GM18870 (cell line): ENCODE measurements at regions not wholly inside any gene's neighbourhood (a gene's known extent, or its start where the extent isn't known, plus 50 kb on each side); places are given as distances from the start of the nearest gene placed in this dataset.

ENCODE experiments used
- ATAC-seq: cut with Tn5 transposase; IDR thresholded peaks from one replicate; pipeline ENCODE4 v1.9.1; 2021; ENCODE audit warnings: moderate library complexity; ENCODE audit not compliant: unreplicated experiment

DNA sequence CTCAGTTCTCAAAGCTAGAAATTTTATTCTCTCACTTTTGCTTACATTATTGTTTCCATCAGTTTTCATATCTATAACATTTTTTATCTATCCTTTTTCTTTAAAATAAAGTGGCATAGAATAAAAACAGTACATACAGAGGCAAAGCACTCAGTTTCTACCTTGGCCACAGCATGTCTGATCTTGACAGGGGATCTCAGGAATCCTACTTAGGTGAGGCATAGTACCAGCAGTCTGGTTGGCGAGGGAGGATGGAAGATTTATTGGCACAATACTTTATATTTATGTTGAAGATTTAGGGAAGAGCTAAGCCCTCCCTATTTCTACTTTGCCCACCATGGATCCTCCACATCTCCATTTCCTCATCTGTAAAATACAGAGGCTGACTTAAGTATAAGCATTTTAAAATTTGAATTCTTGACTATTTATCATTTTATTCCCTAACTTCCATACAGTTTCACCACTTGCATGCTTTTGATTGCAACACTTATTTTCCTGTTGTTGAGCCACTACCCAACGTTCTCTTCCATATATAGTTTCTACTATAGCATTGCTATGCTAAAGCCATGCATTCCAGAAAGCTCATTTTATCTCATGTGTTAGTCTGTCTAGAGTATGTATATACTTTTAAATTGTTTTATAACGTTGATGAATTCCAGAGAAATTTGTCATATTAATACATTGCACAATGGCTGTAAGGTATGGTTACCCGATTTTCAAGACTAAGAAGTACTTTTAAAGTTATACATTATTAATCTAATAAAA lies 506.7 kb downstream of the KCTD12 start:
- ATAC-seq: no peak

DNA sequence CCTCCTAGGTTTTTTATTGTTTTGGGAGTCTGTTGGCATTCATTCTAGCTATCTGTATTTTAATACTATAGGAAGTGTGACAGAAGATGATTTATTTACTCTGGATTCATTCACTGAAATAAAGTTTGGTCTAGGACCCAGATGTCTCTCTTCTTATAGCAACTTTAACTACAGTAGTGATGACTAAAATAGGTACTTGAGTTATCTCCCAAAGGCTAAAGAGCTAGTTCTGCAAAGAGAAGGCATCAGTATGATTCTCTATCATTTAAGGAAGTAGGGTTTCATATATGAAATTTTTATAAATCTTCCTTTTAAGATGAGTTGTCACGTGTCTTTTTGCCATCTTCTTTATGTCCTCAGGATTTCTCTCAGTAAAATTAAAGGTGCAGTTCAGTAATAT lies 507.4 kb downstream of the KCTD12 start:
- ATAC-seq: no peak

DNA sequence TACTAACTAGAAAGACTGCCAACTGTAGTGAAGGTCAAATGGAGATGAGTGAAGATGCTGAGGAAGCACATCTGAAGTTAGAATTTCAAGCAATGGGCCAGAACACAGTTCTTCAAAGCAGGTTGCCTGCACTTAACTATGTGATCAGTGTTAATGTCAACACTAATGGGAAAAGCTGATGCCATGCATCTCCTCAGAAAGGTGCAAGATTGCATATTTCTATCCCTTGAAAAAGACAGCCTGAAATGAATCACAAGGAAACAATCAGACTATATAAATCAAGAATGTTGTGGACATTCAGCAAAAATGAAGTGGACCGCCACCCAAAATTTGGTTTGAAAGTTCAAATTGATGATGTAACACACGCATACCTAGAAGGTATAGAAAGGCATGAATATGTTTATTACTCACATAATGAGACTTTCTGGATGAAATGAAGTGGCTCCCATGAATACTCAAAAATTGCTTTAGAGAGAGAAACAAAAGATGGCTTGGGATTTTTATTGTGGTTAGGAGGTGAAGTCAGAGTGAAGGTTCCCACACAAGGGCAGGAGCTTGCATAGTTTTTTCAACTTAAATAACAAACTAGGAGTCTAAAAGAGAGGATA lies 522.4 kb downstream of the KCTD12 start:
- no peak for ATAC-seq

DNA sequence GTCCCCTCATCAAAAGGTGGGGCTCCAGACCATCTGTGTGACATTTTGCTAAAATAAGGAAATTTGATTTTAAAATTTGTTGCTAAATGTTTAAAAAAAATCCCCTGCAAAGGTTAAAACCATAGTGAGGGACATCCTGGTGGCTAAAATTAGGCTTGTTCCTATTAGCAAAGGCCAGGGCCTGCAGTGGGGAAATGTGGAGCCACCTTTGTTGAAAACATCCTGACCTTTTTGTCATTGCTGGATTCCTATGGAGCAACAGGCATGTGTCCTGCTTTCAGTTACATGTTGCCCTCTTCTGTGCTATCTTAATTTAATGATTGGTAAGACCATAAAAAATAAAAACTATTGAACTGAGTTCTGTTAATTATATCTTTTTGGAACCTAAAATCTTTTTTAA lies 524.3 kb downstream of the KCTD12 start:
- ATAC-seq: no peak

DNA sequence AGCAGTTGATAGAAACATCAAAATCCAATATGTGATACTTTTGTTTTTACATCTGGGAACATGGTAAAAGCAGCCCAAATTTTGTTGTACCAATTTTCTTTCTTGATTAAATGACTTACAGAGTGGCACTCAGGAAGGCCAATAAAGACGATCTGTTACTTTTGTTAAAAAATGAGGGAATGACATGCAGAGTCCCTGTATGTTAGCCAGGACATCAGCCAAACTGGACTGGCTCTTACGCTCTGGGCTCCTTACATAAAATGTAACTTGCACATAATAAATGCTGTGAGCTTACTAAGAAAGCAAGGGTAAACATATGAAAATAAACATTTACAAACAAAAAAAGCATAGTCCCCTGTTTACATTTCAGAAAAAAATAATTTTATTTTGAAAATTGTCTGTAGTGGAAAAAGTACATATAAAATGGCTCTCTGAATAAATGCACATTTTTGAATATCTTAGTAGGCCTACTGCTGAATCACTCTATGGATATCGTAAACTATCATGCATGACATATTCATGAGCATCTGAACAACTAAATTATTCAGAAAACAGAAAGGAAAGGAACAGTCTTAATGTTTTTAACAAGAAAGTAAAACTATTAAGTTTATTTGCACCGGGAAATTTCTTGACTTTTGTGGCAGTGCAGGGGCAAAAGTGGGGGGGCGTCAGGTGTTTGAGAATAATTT lies 534.5 kb downstream of the KCTD12 start:
- no peak for ATAC-seq

DNA sequence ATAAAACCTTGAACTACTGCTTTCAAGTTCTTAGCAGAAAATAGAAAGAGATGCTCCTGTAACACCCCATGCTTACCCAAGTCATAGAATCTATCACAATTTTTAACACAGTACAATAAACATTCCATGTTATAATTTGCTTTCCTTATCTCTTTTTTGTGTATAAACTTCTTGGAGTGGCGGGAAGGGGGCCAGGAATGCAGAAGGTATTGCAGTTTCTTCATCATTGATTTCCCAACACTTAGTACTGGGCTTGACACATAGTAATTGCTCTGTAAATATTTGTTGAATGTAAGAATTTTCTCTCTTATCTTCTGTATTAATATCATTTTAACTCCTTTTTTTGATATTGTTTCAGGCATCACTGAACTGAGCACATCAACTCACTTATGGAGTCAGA lies 535.8 kb downstream of the KCTD12 start:
- no peak for ATAC-seq

DNA sequence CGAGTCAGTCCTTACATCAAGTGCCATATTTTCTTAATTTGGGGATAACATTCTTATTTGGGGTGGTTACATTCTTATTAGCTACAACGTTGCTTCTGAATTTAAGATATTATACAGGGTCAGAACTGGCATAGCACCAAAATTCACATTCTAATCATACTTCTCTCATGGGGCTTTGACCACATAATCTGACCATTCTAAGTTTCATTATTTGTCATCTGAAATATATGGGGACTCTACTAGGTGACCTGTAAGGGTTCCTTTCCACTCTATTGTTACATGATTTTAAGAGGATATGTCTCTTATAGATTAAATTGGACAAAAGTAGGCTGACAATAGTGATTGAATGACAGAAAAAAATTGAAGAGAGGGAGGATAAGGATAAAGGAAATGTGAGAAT lies 536.5 kb downstream of the KCTD12 start:
- ATAC-seq: no peak

DNA sequence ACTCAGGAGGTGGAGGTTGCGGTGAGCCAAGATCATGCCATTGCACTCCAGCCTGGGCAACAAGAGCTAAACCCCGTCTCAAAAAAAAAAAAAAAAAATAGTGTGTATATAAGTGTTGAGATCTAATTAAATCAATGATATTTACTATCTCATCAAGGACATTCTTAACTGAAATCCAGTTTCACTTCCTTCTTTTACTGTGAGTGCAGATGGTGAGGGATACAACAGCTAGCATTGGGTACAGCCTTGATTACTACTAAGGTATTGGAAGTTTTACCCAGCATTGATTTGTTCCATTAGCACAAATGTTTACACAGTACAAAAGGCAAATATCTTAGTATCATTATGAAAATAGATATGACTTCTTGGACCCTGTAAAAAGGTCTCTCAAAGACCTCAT lies 546.6 kb downstream of the KCTD12 start:
- ATAC-seq: no peak

DNA sequence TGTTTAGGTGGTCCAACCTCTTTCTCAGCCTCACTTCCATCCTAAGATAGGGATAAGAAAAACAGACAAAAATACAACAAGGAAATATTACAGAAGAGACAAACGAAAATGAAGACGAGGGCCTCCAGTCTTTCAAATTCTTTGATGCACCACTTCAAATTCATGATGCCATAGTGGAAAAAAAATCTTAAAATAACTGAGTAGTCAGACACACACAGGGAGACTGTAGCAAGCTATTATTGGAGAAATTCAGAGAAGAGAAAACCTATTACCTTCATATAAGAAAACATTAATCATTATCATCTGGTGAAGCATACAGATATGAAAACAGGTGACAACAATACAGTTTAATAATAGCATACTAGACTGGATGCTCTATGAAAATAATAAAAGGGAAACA lies 548.2 kb downstream of the KCTD12 start:
- no peak for ATAC-seq

DNA sequence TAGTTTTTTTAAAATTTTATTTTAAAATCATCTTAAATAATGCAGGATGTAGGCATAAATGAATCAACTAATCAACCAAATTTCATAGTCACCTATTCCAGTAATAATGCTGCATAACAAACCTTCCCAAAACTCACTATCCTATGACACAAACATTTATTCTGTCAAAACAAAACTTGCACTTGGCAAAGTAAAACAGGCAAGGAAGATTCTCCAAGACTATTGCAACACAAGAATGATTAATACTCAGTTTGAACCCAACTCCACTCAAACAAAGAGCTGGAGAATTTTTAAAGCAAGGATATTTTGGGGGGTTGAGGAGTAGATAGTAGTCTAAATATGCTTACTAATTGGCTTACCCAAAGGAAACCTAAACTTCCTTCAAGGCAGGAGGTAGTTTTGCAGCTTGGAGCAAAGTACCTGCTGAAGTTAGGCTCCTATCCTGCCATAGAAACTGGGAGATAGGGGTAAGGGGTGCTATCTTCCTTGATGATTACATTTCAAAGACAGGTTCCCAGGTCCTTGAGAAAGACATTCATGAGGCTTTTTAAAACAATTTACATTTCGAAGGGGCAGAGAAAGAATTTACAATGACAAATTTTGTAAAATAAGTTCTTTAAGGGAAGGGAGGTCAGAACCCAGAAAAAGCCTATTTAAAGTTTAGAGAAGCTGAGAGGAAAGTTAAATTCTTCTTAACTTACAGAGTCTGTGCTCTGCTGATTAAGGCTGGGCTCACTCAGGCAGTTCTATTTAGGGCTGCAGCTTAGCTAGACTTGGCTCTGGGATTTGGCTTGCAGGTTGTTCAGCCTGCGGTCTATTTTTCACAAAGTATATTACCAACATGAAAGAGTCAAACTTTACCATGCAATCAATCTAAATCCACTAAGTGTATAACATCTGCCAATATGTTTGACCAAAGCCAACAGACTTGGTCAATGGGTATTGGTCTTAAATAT lies 549.0 kb downstream of the KCTD12 start:
- ATAC-seq: no peak

DNA sequence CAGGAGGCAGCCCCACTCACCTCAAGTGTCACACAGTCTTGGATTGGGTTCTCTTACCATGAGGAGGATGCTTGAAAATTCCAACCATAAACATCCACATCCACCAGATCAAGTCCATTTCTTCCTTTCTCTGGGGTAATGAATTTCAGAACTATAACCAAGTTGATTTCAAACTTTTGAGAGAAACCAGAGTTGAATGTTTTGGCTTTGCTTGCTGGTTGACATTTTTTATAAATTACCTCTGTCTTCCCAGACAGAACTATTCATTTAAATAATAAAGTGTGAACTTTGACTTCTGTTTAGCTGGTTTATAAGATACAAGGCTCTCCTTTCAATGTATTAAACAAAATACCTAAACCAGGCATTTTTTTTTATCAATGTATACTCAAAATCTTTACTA lies 550.7 kb downstream of the KCTD12 start:
- no peak for ATAC-seq

DNA sequence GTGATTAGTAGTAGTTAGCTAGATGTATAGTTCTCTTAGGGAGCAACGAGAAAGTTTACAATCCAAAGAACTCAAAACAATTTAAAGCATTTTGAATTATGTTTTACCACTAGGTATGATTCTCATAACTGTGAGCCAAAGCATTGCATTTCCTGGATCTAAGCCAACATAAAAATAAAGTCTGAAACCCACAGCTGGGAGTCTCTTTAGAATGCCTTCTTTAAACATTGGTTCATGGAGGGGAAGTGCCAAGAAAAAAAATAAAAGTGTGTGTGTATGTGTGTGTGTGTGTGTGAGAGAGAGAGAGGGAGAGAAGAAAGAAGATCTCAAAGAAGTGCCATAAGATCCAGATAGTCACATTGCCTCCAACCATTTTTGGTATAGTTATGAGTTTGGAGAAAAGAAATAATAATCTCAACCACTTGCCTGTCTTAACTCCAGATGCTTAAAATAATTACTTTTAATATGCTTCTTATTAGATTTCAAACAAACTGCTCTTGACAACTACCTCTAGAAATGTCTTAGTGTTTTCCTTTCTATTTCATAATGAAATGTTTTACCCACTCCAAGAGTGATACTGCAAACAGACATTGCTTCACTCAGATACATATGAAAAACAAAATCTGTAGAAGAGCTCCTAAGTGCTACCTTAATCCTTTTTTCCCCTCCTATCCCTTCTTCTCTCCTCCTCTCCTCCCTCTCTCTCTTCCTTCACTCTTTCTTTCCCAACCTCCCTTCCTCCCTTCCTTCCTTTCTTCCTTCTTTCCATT lies 554.1 kb downstream of the KCTD12 start:
- ATAC-seq: no peak

DNA sequence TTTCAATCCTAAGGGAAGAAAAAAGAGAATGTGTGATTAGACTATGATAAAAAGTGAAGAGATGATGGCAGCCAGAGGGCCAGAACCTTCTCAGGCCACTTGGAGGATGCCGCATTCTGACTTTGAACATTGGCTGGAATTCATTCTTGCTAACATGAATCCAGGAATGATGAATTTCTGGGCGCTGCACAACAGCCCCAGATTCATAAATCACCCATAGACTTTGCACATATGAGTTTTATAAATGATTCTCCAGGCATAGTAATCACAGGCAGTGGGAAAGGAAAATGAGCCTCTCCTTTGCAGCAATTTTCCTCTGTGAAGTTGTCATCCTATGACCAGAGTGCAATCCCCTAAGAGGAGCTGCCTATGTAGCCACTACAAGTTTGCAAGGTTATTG lies 555.4 kb downstream of the KCTD12 start:
- ATAC-seq: no peak

DNA sequence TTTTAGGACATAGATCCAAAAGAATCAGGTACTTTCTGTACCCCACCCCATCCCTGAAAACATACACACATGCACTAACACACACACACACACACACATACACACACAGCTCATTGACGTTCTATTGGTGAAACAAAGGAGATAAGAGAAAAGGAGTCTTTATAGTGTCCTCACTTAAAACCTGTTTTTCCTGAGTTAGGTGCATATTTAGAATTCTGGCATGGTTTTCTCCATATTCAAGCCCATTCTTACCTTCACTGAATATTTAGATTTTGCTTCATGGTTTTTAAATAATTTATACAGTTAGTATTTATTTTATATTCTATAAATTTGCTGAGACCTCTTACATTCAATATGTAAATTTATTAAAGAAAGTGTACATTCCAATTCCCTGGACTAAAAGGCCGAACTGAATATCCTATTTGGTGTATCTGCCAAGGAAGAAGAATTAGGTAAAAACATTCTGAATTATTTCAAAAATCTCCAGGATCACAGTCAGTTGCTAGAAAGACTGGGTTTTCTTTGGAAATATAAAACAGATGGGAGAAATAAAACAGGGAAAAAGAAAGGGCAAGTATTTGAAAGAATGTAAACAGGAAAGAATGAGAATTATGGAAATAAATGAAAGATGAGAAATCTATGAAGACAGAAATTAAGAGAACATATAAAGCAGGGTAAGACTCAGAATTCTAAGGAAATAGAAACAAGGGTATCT lies 556.2 kb downstream of the KCTD12 start:
- ATAC-seq: no peak

DNA sequence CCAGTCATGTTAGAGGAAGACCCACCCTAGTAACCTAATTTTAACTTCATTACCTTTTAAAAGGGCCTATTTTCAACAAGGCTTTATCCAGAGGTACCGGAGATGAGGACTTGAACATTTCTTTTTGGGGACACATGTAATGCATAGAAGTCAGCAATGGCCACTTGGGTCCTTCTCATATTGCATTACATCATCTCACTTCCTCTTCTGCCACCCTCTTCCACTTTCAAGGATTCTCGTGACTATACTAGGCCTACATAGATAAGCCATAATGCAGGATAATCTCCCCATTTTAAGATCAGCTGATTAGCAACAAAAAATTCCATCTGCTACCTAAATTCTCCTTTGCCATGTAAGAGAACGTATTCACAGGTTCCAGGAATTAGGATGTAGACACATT lies 557.2 kb downstream of the KCTD12 start:
- no peak for ATAC-seq

DNA sequence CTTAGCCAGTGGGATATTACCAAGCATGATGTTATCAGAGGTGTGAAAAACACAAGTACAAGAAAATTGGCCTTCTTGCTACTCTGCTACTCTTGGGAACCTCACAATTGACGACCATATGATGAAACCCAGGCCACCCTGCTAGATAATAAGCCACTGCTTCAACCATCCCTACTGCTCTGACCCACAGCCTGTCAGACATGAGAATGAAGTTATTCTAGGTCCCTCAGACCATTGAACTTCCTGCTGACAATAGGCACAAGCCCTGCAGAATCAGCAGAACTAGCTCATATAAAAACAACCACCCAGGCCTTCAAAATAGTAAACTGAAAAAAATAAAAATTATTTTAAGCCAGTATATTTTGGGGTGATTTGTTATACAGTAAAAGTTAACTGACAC lies 559.9 kb downstream of the KCTD12 start:
- ATAC-seq: no peak

DNA sequence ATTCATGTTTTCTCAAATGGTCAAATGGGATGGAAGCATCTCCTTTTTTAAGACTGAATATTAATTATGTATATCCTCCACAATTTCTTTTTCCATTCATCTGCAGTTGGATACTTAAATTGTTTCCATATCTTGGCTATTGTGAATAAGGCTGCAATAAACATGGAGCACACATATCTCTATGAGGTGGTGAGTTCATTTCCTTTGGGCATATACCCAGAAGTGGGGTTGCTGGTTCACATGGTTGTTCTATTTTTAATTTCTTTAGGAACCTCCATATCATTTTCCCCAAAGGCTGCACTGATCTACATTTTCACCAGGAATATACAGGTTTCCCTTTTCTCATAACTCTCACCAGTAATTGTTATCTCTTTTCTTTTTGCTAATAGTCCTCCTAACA lies 566.3 kb downstream of the KCTD12 start:
- ATAC-seq: no peak

DNA sequence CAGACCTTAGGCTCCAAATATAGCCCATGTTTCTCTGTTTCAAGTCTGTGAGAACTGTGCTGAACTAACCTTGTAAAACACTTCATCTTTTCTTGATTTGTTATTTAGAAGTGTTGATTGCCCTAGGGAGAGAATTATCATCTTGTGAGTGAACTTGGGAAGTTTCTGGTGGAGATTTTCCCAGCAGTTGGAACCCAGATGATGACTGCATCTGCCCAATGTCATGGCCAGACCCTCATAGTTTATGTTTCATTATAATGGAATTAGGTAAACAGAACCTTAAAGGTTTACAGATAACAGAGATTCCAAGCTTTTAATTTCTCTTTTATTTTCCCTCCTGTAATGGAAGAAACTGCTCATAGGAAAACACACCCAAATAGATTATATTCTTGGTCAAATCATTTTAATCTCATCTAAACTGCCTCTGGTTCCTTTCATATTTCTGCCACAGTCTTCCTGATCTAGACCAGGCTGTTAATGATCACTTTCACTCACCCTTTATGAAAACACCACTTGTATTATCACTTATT lies 569.1 kb downstream of the KCTD12 start:
- no peak for ATAC-seq

DNA sequence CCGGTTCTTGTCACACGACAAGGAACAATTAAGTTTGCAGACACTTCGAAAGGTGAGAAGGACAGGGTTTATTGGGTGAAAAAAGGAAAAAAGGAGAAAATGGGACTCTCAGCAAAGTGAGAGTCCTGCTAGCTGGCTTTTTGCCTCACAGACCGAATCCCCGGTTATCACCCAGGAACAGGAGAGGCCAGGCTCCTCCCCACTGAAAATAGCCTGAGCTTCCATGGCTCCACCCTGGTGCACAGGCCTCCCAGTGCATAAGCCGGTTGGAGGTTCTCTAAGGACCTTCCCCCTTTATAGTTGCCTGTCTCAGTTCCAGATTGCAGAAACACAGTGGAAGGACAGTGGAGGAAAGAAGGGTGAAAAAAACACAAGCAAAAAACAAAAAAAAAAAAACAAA lies 571.7 kb downstream of the KCTD12 start:
- no peak for ATAC-seq

DNA sequence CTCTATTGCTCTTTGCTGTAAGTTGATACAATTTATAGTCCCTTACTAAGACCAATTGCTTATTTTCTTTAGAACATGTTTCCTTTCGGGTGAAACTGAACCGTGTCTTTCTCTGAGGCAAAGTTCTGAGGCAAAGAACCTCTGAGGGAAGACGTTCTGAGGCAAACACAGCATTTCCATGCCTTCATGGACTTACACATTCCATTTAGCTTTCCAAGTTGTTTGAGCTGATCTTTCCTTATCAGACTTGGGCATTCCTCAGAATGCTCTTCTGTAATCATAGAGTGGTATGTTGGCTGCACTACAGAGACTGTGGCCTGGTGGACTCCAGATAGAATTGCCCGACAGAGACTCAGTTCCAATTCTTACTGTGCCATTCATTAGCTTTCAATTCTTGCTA lies 579.1 kb downstream of the KCTD12 start:
- ATAC-seq: no peak
